ENCODE measurements at regions not wholly inside any gene's neighbourhood (a gene's known extent, or its start where the extent isn't known, plus 50 kb on each side); places are given as distances from the start of the nearest gene placed in this dataset.

DNA sequence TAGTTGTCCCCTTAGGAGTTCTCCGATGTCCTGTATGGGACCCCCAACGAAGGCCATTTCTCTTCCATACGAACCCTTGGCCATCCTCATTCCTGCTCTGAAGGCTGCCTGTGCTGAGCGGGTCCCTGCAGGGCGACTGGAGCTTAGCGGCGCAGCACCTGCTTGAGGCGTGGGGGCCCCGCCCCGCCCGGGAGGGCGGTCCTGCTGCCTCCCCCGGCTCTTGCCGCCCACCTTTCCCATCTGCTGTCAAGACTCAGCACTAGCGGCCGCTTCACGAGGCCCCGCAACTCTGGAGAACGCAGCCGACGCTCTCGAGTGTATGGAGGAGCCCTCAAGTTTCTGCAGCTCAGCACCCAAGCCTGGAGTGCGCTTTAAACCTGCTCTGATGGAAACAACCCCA, 197.7 kb downstream of the TRIML1 start:
- TF ChIP-seq, protein P1, sequence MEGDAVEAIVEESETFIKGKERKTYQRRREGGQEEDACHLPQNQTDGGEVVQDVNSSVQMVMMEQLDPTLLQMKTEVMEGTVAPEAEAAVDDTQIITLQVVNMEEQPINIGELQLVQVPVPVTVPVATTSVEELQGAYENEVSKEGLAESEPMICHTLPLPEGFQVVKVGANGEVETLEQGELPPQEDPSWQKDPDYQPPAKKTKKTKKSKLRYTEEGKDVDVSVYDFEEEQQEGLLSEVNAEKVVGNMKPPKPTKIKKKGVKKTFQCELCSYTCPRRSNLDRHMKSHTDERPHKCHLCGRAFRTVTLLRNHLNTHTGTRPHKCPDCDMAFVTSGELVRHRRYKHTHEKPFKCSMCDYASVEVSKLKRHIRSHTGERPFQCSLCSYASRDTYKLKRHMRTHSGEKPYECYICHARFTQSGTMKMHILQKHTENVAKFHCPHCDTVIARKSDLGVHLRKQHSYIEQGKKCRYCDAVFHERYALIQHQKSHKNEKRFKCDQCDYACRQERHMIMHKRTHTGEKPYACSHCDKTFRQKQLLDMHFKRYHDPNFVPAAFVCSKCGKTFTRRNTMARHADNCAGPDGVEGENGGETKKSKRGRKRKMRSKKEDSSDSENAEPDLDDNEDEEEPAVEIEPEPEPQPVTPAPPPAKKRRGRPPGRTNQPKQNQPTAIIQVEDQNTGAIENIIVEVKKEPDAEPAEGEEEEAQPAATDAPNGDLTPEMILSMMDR (IDR thresholded peaks at IDR 0.05): no peak
- no peak for TF ChIP-seq POLR2A (IDR thresholded peaks at IDR 0.05)

Data from thyroid gland (tissue), 4 donors.